ENCODE measurements at regions not wholly inside any gene's neighbourhood (a gene's known extent, or its start where the extent isn't known, plus 50 kb on each side); places are given as distances from the start of the nearest gene placed in this dataset.
"Not testable (repeated sequence)": the region's sequence is repeated elsewhere in the genome, so short reads cannot be mapped to it uniquely, and the experiment has no call there.

DNA sequence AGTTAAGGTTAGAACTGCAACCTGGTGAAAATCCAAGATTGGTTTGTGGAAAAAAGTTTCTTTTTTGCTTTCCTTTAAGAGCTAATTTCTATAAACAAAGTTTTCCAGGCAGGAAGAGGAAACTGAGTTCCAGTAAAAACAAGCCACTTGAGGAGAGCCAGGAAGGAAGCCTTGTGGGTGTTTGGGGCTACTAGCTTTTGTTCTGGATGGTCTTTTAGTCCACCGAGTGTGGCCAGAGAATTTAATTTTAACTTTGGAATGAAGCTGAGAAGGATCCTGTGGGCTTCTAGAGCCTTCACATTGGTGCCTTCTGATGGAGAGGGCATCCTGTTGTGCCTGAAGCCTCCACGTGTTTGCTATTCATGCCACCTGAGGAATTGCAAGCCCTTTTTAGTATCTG, 327.9 kb downstream of the C12orf75 start:
- intact Hi-C loops (cut with DNase I) = no loop called here
- no peak overlapping the region for H3K4me3 ChIP-seq
- no peak overlapping the region for H3K27ac ChIP-seq
- H3K9me3 ChIP-seq = no peaks in the 10 kb centered on the region
- H3K4me1 ChIP-seq = no peaks in the 10 kb centered on the region
- no peak overlapping the region for H3K9ac ChIP-seq (ENCODE audit: low read depth in 2 of 2, low read length in 2 of 2)
- no peaks in the 10 kb centered on the region for H3K36me3 ChIP-seq
- no peak for DNase-seq
- no peaks in the 10 kb centered on the region for H3K27me3 ChIP-seq
- TF ChIP-seq, protein P1, sequence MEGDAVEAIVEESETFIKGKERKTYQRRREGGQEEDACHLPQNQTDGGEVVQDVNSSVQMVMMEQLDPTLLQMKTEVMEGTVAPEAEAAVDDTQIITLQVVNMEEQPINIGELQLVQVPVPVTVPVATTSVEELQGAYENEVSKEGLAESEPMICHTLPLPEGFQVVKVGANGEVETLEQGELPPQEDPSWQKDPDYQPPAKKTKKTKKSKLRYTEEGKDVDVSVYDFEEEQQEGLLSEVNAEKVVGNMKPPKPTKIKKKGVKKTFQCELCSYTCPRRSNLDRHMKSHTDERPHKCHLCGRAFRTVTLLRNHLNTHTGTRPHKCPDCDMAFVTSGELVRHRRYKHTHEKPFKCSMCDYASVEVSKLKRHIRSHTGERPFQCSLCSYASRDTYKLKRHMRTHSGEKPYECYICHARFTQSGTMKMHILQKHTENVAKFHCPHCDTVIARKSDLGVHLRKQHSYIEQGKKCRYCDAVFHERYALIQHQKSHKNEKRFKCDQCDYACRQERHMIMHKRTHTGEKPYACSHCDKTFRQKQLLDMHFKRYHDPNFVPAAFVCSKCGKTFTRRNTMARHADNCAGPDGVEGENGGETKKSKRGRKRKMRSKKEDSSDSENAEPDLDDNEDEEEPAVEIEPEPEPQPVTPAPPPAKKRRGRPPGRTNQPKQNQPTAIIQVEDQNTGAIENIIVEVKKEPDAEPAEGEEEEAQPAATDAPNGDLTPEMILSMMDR (IDR thresholded peaks at IDR 0.05) = no peak

DNA sequence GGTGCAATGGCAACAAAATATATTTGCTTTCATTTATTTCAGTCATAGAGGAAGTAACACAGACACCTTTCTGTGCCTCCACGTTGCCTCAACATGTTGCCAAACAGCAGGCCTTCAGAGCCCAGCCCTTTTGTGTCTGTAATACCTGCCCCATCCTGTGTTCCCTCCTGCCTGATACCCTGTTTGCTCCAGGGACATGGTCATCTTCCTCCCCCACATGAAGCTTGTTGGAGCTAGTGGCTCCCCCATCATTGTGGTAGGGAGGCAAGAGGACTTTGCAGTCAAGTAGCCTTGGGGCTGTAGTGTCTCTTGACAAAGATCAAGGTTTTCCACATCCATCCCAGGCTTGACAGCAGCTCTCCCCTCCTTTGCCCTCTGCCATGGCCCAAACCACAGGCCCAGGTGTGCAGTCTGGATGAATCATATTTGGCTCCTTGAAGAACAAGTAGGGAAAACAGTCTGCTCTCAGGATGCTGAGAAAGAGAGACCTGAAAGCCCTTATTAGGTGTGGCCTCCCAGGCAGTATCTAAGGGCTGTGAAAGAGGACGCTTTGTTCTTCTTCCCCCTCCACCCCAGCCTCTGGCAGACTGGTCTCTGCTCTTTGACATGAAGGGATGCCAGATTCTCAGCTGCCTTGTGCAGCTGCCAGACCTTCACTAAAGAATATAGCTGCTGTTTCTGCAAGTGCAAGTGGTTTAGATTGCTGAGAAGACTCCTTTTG, 329.0 kb downstream of the C12orf75 start:
- Histone ChIP-seq H3K27ac (no peak overlapping the region), H3K9ac (ENCODE audit: low read depth in 2 of 2, low read length in 2 of 2) (no peak overlapping the region), H3K36me3 (no peaks in the 10 kb centered on the region), H3K4me3 (no peak overlapping the region), H3K9me3 (no peaks in the 10 kb centered on the region), H3K4me1 (no peaks in the 10 kb centered on the region), H3K27me3 (no peaks in the 10 kb centered on the region)
- TF ChIP-seq, protein P1 (IDR thresholded peaks at IDR 0.05) = no peak
- intact Hi-C loops (cut with DNase I) = no loop called here
- DNase-seq = no peak

DNA sequence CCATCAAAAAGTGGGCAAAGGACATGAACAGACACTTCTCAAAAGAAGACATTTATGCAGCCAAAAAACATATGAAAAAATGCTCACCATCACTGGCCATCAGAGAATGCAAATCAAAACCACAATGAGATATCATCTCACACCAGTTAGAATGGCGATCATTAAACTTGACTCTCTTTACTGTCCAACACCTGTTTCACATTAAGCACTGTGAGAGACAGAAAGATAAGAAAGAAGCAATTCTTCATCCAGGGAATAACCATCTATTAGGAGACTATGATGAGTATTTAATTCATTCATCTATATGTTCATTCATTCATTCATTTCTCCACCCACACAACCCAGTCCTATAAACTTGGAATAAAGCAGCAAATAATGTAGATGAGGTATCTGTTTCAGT, 334.3 kb downstream of the C12orf75 start:
- H3K27ac ChIP-seq; intact Hi-C loops (cut with DNase I); H3K9ac ChIP-seq (ENCODE audit: low read depth in 2 of 2, low read length in 2 of 2): not testable (repeated sequence)

DNA sequence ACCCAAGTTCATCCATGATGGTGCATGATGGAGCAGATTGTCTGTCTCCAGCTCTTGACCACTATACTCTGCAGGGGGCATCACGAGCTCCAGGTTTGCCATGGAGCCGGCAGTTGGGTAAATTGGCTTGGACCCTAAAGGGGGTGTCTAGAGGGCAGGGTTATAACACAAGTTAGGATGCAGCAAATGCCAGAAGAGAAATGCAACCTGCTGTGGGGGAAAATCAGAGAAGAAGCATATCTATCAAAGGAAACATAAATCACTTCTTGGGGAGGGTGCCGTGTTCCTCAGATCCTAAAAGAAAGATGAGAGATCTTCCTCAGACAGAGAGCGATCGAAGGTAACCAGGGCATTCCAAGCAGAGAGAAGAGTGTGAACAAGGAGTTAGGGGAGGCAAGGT, 334.9 kb downstream of the C12orf75 start:
- no peak overlapping the region for H3K4me3 ChIP-seq
- H3K4me1 ChIP-seq = no peaks in the 10 kb centered on the region
- intact Hi-C loops (cut with DNase I) = no loop called here
- no peak overlapping the region for H3K27ac ChIP-seq
- no peaks in the 10 kb centered on the region for H3K27me3 ChIP-seq
- H3K9ac ChIP-seq (ENCODE audit: low read depth in 2 of 2, low read length in 2 of 2) = no peak overlapping the region
- no peaks in the 10 kb centered on the region for H3K9me3 ChIP-seq
- DNase-seq = no peak
- TF ChIP-seq, protein P1 (IDR thresholded peaks at IDR 0.05) = no peak
- H3K36me3 ChIP-seq = no peaks in the 10 kb centered on the region

More for the DNA sequence above, 334.3 kb downstream of the C12orf75 start:
- H3K4me1 ChIP-seq, DNase-seq, H3K9me3 ChIP-seq, H3K27me3 ChIP-seq, H3K36me3 ChIP-seq, H3K4me3 ChIP-seq: not testable (repeated sequence)

DNA sequence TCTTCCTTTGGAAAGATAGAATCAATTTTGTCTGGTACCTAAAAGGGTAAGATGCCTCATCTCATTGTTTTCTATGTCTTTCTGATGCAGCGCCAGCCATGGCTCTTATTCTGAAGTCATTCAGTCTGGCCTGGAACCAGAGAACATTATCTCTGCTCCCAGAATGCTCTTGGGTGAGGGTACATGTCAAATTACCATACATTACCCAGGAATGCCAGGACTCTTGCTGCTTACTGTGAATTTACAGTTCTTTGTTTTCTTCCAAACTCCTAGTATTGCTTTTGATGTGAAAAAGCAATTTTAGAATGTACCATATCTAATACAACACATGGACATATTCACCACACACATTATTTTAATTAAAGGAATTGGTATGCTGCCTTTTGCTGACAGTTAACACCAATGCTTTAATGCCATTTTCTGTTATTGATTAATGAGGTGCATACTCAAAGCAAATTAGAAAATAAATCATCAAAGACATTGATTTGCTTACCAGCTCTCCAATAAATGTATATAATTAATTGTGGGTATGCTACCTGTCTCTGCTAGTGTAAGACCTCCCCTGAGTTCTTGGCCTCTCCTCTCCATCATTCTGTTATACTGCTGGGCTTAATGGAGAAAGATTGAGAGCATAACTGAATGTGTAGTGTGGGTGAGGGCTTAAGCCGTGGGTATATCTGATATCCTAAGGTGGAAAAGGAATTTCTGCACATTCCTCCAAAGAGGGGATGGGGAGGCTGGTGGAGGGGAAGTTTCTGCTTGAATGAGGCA, 337.7 kb downstream of the C12orf75 start:
- H3K9ac ChIP-seq (ENCODE audit: low read depth in 2 of 2, low read length in 2 of 2) = no peak overlapping the region
- intact Hi-C loops (cut with DNase I) = no loop called here
- TF ChIP-seq, protein P1 (IDR thresholded peaks at IDR 0.05) = no peak
- H3K4me1 ChIP-seq = no peaks in the 10 kb centered on the region
- H3K27ac ChIP-seq = no peak overlapping the region
- H3K27me3 ChIP-seq = no peaks in the 10 kb centered on the region
- no peaks in the 10 kb centered on the region for H3K36me3 ChIP-seq
- H3K9me3 ChIP-seq = no peaks in the 10 kb centered on the region
- no peak for DNase-seq
- no peak overlapping the region for H3K4me3 ChIP-seq

DNA sequence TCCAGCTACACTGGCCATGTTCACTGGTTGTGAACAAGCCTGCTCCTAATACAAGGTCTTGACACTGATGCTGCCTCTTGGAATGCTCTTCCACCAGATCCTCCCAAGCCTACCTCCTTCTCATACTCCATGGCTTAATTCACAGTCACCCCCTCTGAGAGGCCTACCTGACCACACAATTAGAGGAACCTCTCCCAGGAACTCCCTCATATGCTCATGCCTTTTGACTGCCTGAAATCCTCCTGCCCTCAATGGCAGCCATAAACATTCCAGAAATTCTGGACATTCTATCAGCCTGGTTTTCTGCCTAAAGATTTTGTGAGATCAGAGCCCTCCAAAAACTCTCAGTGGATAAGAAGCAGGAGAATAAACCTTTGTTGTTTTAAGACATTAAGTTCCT, 340.2 kb downstream of the C12orf75 start:
- DNase-seq = no peak
- H3K4me1 ChIP-seq = no peaks in the 10 kb centered on the region
- H3K36me3 ChIP-seq = no peaks in the 10 kb centered on the region
- intact Hi-C loops (cut with DNase I) = no loop called here
- H3K9ac ChIP-seq (ENCODE audit: low read depth in 2 of 2, low read length in 2 of 2) = no peak overlapping the region
- TF ChIP-seq, protein P1 (IDR thresholded peaks at IDR 0.05) = no peak
- H3K27me3 ChIP-seq = no peaks in the 10 kb centered on the region
- no peak overlapping the region for H3K4me3 ChIP-seq
- no peaks in the 10 kb centered on the region for H3K9me3 ChIP-seq
- H3K27ac ChIP-seq = no peak overlapping the region

Data from colonic mucosa (tissue), 4 donors.